NT2/D1 (cell line): ENCODE measurements at regions not wholly inside any gene's neighbourhood (a gene's known extent, or its start where the extent isn't known, plus 50 kb on each side); places are given as distances from the start of the nearest gene placed in this dataset.

Experiments
- SUZ12 ChIP-seq: IDR thresholded peaks from 2 replicates; pipeline ENCODE4 v1.6.1; 2011; ENCODE audit not compliant: insufficient read length, insufficient read depth; ENCODE audit errors: extremely low read depth
- YY1 ChIP-seq: IDR thresholded peaks from 2 replicates; pipeline ENCODE4 v1.6.1; 2011; ENCODE audit not compliant: insufficient read length, insufficient read depth
- ZNF274 ChIP-seq: IDR thresholded peaks from 2 replicates; pipeline ENCODE4 v1.6.1; 2011; ENCODE audit warnings: mild to moderate bottlenecking, low read depth, low read length

DNA sequence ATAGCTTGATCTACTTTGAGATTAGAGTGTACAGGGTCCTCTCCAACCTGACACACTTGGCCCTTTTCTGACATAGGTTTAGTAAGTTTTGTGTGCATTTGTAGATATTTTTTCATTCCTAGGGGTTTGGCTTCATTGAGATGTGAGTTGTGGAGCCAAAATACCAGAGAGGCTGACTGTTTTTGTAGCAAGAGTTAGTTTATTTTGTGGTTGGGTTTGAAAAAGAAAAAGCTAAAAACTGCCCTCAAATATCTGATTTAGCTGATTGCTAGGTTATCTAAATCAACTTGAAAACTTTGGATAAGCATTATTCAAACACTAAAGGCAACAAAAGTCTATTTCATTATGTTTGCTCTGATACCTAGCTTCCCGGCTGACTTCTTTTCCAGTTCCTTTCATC, 164.7 kb upstream of the CENPW start:
- TF ChIP-seq SUZ12 (no peak), YY1 (no peak), ZNF274 (no peak)
